Endodermal cell (in vitro differentiated cells): ENCODE measurements at regions not wholly inside any gene's neighbourhood (a gene's known extent, or its start where the extent isn't known, plus 50 kb on each side); places are given as distances from the start of the nearest gene placed in this dataset.
A peak's percentile ranks its signal among the peaks of the same experiment; 100 is the strongest.

Experiments used
- DNase-seq: peaks from one replicate; pipeline ENCODE4 v3.0.0-alpha.2; 2017
- H3K27ac ChIP-seq: 2 replicates; pipeline ENCODE4 v1.5.1; 2013; ENCODE audit warnings: mild to moderate bottlenecking, low read depth, low read length, moderate library complexity
- H3K27me3 ChIP-seq: 2 replicates; pipeline ENCODE4 v1.6.1; 2013; ENCODE audit warnings: mild to moderate bottlenecking, low read length, moderate library complexity; ENCODE audit not compliant: insufficient read depth, control insufficient read depth, poor library complexity, severe bottlenecking
- H3K36me3 ChIP-seq: 2 replicates; pipeline ENCODE4 v1.7.0; 2013; ENCODE audit warnings: mild to moderate bottlenecking, low read length, moderate library complexity; ENCODE audit not compliant: control insufficient read depth, insufficient read depth
- H3K4me1 ChIP-seq: one replicate; pipeline ENCODE4 v1.7.0; 2013; ENCODE audit warnings: low read length; ENCODE audit not compliant: control insufficient read depth, insufficient read depth
- H3K4me3 ChIP-seq: 2 replicates; pipeline ENCODE4 v1.5.1; 2013; ENCODE audit warnings: mild to moderate bottlenecking, low read length, moderate library complexity
- H3K9ac ChIP-seq: 2 replicates; pipeline ENCODE4 v1.6.1; 2013; ENCODE audit warnings: mild to moderate bottlenecking, low read length, moderate library complexity; ENCODE audit not compliant: poor library complexity, severe bottlenecking; ENCODE audit errors: extremely low read depth
- H3K9me3 ChIP-seq: 2 replicates; pipeline ENCODE4 v1.6.1; 2013; ENCODE audit warnings: mild to moderate bottlenecking, low read length, moderate library complexity; ENCODE audit not compliant: control insufficient read depth
- H3K27ac Mint-ChIP-seq: 2 replicates; pipeline ENCODE4 v1.8.0; 2020; ENCODE audit warnings: mixed read lengths
- H3K27me3 Mint-ChIP-seq: 2 replicates; pipeline ENCODE4 v1.8.0; 2021; ENCODE audit warnings: mild to moderate bottlenecking, mixed read lengths; ENCODE audit not compliant: insufficient read depth
- H3K36me3 Mint-ChIP-seq: 2 replicates; pipeline ENCODE4 v1.8.0; 2020; ENCODE audit warnings: low read depth, mixed read lengths
- H3K4me1 Mint-ChIP-seq: 2 replicates; pipeline ENCODE4 v1.8.0; 2020; ENCODE audit warnings: mixed read lengths
- H3K4me3 Mint-ChIP-seq: 2 replicates; pipeline ENCODE4 v1.8.0; 2020; ENCODE audit warnings: mild to moderate bottlenecking, moderate library complexity, mixed read lengths
- H3K9me3 Mint-ChIP-seq: 2 replicates; pipeline ENCODE4 v1.8.0; 2020; ENCODE audit warnings: mild to moderate bottlenecking, mixed read lengths
- CTCF ChIP-seq: fragments of 200-600 bp; sonication (generic); conservative IDR thresholded peaks from 2 replicates; pipeline ENCODE4 v1.5.0; 2021; ENCODE audit warnings: antibody characterized with exemption, mild to moderate bottlenecking
- WGBS, 2 experiments: methylation state at CpG; one replicate each; pipeline versions ENCODE4 v1.1.5 to v1.1.7; 2013; ENCODE audit warnings: missing lambda C conversion rate in 2 of 2, mixed read lengths in 1 of 2; ENCODE audit not compliant: insufficient coverage in 1 of 2, insufficient read length in 1 of 2; 5-methylcytosine and 5-hydroxymethylcytosine counted together

GRCh38 chr4:32824336-32824735 is 2104.2 kb downstream of the PCDH7 start:
- Mint-ChIP-seq H3K4me1 (no peaks in the 10 kb centered on the region), H3K27ac (no peak overlapping the region), H3K9me3 (peaks cover 65% of the 10 kb centered on the region), H3K36me3 (no peaks in the 10 kb centered on the region), H3K4me3 (no peak overlapping the region), H3K27me3 (no peaks in the 10 kb centered on the region)
- H3K9me3 ChIP-seq, result peaks cover 56% of the 10 kb centered on the region
- H3K4me3 ChIP-seq, result no peak overlapping the region
- no peaks in the 10 kb centered on the region for H3K27me3 ChIP-seq
- 67 to 90% methylated on average over 1 to 2 of the region's 2 CpGs for WGBS, 2 experiments
- no peak for DNase-seq
- no peak for TF ChIP-seq CTCF
- no peak overlapping the region for H3K9ac ChIP-seq
- H3K4me1 ChIP-seq, result no peaks in the 10 kb centered on the region
- H3K36me3 ChIP-seq, result no peaks in the 10 kb centered on the region
- H3K27ac ChIP-seq, result no peak overlapping the region

GRCh38 chr4:32826169-32826568 is 2106.0 kb downstream of the PCDH7 start:
- H3K27ac ChIP-seq, result no peak overlapping the region
- no peak overlapping the region for H3K9ac ChIP-seq
- no peaks in the 10 kb centered on the region for H3K36me3 ChIP-seq
- no peaks in the 10 kb centered on the region for H3K27me3 ChIP-seq
- no peak for TF ChIP-seq CTCF
- peaks cover 59% of the 10 kb centered on the region for H3K9me3 Mint-ChIP-seq
- no peaks in the 10 kb centered on the region for H3K4me1 Mint-ChIP-seq
- H3K27ac Mint-ChIP-seq, result no peak overlapping the region
- H3K4me3 ChIP-seq, result peak overlapping the region; percentile 51
- no peaks in the 10 kb centered on the region for H3K4me1 ChIP-seq
- no peak overlapping the region for H3K4me3 Mint-ChIP-seq
- 85 to 100% methylated on average over 1 to 3 of the region's 3 CpGs for WGBS, 2 experiments
- H3K36me3 Mint-ChIP-seq, result no peaks in the 10 kb centered on the region
- H3K9me3 ChIP-seq, result peaks cover 56% of the 10 kb centered on the region
- H3K27me3 Mint-ChIP-seq, result no peaks in the 10 kb centered on the region
- no peak for DNase-seq

GRCh38 chr4:32830160-32830559 is 2110.0 kb downstream of the PCDH7 start:
- Histone ChIP-seq H3K4me1 (no peaks in the 10 kb centered on the region), H3K27me3 (no peaks in the 10 kb centered on the region), H3K27ac (no peak overlapping the region), H3K9me3 (peaks cover 35% of the 10 kb centered on the region), H3K4me3 (no peak overlapping the region), H3K36me3 (no peaks in the 10 kb centered on the region), H3K9ac (no peak overlapping the region)
- no peaks in the 10 kb centered on the region for H3K27me3 Mint-ChIP-seq
- H3K4me3 Mint-ChIP-seq, result no peak overlapping the region
- H3K4me1 Mint-ChIP-seq, result no peaks in the 10 kb centered on the region
- H3K9me3 Mint-ChIP-seq, result peaks cover 27% of the 10 kb centered on the region
- H3K36me3 Mint-ChIP-seq, result no peaks in the 10 kb centered on the region
- DNase-seq, result no peak
- no peak overlapping the region for H3K27ac Mint-ChIP-seq
- TF ChIP-seq CTCF, result no peak
- 100% methylated on average over 1 of the region's 1 CpG; no CpG with 5 or more reads in 1 of the 2 experiments for WGBS, 2 experiments
